HFFc6 (cell line): ENCODE measurements at regions not wholly inside any gene's neighbourhood (a gene's known extent, or its start where the extent isn't known, plus 50 kb on each side); places are given as distances from the start of the nearest gene placed in this dataset.

Source experiments
- DNase-seq: peaks from one replicate; pipeline ENCODE4 v3.0.0-alpha.2; 2018
- H3K27ac Mint-ChIP-seq: 2 replicates; pipeline ENCODE4 v1.8.0; 2020; ENCODE audit warnings: mild to moderate bottlenecking, mixed read lengths
- H3K27me3 Mint-ChIP-seq: 2 replicates; pipeline ENCODE4 v1.8.0; 2021; ENCODE audit warnings: mild to moderate bottlenecking, moderate library complexity, mixed read lengths; ENCODE audit not compliant: insufficient read depth
- H3K36me3 Mint-ChIP-seq: 2 replicates; pipeline ENCODE4 v1.8.0; 2021; ENCODE audit warnings: low read depth, mixed read lengths
- H3K4me1 Mint-ChIP-seq: 2 replicates; pipeline ENCODE4 v1.8.0; 2020; ENCODE audit warnings: low read depth, mixed read lengths
- H3K4me3 Mint-ChIP-seq: 2 replicates; pipeline ENCODE4 v1.8.0; 2020; ENCODE audit warnings: mild to moderate bottlenecking, moderate library complexity, mixed read lengths
- H3K9me3 Mint-ChIP-seq: 2 replicates; pipeline ENCODE4 v1.8.0; 2020; ENCODE audit warnings: mild to moderate bottlenecking, mixed read lengths
- TF ChIP-seq, protein P1 (sequence below): fragments of 200-600 bp; sonication (generic); IDR thresholded peaks from 2 replicates; pipeline ENCODE4 v1.5.0; 2021; ENCODE audit warnings: antibody characterized with exemption, mild to moderate bottlenecking

DNA sequence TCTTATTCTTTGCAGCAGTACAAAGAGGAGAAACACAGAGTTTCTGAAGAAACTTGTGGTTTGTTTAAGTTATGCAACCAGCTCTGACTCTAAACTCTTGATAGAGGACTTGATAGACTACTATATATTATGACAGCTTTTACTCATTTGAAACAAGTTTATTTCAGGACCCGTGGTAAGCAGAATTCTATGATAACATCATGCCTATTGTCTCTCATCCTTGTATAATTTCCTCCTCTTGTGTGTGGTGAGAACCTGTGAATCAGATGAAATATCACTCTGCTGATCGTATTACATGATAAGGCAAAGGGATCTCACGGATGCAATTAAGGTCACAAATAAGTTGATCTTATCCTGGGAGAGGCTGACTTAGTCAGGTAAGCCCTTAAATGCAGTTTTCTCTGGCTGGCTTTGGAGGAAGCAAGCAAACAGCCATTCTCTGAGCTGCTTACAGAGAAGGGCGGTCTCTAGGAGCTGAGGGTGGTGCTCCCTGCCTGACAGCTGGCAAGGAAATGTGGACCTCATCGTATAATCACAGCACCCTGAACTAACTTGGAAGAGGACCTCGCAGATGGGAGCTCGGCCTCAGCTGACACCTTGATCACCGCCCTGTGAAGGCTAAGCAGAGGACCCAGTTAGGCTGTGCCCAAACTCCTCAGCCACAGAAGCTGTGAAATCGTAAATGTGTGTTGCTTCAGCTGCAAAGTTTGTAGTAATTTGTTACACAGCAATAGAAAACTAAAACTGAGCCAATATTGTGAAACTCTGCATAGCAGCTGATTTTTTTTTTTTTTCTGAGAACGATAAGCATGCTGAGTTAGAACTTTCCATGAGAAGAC, 151.1 kb upstream of the DPT start:
- no peak for DNase-seq
- H3K27ac Mint-ChIP-seq: no peak overlapping the region
- TF ChIP-seq, protein P1, sequence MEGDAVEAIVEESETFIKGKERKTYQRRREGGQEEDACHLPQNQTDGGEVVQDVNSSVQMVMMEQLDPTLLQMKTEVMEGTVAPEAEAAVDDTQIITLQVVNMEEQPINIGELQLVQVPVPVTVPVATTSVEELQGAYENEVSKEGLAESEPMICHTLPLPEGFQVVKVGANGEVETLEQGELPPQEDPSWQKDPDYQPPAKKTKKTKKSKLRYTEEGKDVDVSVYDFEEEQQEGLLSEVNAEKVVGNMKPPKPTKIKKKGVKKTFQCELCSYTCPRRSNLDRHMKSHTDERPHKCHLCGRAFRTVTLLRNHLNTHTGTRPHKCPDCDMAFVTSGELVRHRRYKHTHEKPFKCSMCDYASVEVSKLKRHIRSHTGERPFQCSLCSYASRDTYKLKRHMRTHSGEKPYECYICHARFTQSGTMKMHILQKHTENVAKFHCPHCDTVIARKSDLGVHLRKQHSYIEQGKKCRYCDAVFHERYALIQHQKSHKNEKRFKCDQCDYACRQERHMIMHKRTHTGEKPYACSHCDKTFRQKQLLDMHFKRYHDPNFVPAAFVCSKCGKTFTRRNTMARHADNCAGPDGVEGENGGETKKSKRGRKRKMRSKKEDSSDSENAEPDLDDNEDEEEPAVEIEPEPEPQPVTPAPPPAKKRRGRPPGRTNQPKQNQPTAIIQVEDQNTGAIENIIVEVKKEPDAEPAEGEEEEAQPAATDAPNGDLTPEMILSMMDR: no peak
- H3K4me3 Mint-ChIP-seq: no peak overlapping the region
- no peaks in the 10 kb centered on the region for H3K4me1 Mint-ChIP-seq
- peaks cover 10% of the 10 kb centered on the region; the same call in 1 of the 2 replicates for H3K9me3 Mint-ChIP-seq
- no peaks in the 10 kb centered on the region for H3K36me3 Mint-ChIP-seq
- H3K27me3 Mint-ChIP-seq: peaks cover 3% of the 10 kb centered on the region; the same call in 1 of the 2 replicates

DNA sequence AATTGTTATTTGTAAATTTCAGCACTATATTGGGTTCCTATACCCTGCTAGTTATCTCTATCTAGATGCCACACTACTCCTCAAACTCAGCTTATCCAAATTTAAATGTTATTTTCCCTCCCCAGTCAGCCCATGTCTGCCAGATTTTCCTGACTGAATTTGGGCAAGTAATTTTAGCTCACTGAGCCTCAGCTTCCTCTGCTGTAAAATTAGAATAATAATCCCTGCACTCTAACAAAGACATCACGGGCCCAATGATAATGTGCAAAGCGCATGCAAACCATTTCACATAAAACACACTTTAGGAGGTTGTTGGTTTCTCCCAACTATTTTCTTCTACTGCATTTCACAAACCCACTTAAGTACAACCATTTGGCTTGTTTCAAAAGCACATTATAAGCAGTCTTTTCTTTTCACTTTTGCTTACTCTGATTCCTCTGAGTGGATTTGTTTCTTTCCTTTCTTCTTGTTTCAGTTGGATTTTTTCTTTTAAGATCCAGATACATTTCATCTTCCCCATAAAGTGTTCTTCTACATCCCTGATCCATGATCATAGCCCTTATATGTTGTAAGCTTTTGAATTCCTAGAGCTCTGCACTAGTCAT, 152.8 kb upstream of the DPT start:
- TF ChIP-seq, protein P1: no peak

DNA sequence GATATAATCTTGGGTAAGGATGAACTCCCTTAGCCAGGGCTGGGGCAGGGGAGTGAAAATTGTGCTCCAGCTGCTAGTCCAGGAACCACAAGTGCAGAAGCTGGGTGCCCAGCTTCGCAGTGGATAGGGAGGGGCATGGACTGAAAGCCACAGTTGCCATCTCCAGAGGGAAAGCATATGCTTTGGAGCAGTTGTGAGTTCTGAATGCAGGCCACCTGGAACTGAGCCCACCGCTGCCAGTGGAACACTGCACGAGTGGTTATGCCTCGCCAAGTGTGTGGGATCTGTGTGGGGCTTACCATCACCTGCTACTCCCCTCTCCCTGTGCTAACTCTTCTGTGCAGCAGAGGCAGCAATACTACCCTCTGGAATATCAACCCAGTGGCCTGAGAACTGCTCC, 158.4 kb upstream of the DPT start:
- Mint-ChIP-seq H3K4me3 (no peak overlapping the region), H3K4me1 (no peaks in the 10 kb centered on the region), H3K27ac (no peak overlapping the region), H3K27me3 (no peaks in the 10 kb centered on the region), H3K9me3 (peaks cover 18% of the 10 kb centered on the region), H3K36me3 (no peaks in the 10 kb centered on the region)
- no peak for DNase-seq
- TF ChIP-seq, protein P1: no peak

More for the DNA sequence above, 152.8 kb upstream of the DPT start:
- H3K36me3 Mint-ChIP-seq: no peaks in the 10 kb centered on the region
- H3K27me3 Mint-ChIP-seq: peaks cover 3% of the 10 kb centered on the region; the same call in 1 of the 2 replicates
- DNase-seq: no peak
- no peak overlapping the region for H3K4me3 Mint-ChIP-seq
- peaks cover 10% of the 10 kb centered on the region; the same call in 1 of the 2 replicates for H3K9me3 Mint-ChIP-seq
- H3K27ac Mint-ChIP-seq: no peak overlapping the region
- no peaks in the 10 kb centered on the region for H3K4me1 Mint-ChIP-seq

DNA sequence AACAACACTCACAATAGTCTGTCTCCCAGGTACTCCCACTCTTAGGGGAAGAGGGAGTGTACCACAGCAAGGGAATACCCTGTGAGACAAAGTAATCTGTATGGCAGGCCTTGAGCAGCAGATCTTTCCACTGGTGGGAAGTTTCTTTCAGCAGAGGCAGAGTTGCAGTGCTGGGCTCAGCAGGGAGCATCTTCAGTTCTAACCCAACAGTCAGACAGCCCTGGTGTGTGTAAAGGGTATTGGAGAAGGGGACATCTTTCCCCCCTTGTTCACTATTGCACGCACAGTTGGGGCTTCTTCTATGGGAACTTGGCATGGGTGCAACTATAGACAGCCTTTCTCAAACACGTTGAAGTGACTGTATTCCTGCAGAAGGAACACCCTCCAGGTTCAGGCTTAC, 159.4 kb upstream of the DPT start:
- Mint-ChIP-seq H3K27me3 (no peaks in the 10 kb centered on the region), H3K4me1 (no peaks in the 10 kb centered on the region), H3K4me3 (no peak overlapping the region), H3K36me3 (no peaks in the 10 kb centered on the region), H3K27ac (no peak overlapping the region), H3K9me3 (peaks cover 18% of the 10 kb centered on the region)
- TF ChIP-seq, protein P1: no peak
- DNase-seq: no peak

DNA sequence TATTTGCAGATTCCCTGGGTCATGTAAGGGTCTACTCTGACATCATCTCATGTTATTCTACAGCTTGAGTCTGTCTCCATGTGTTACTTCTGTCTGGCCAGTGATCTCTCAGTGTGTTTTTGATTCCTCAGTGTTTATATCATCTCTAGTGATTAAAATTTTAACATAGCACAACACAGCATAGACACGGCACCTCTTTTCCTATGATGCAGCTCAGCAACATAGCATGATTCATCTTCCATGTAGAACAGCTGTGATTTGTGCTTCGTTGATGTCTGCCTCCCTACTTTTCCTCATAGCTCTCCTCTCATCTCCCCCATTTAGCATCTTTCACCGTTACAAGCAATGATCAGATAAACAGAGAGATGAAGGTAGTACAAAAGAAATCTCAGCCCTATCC, 163.9 kb upstream of the DPT start:
- DNase-seq: no peak
- H3K27me3 Mint-ChIP-seq: peaks cover 1% of the 10 kb centered on the region; the same call in 1 of the 2 replicates
- no peaks in the 10 kb centered on the region for H3K4me1 Mint-ChIP-seq
- H3K9me3 Mint-ChIP-seq: peaks cover 18% of the 10 kb centered on the region
- no peaks in the 10 kb centered on the region for H3K36me3 Mint-ChIP-seq
- H3K27ac Mint-ChIP-seq: no peak overlapping the region
- TF ChIP-seq, protein P1: no peak
- no peak overlapping the region for H3K4me3 Mint-ChIP-seq
